ENCODE measurements at regions not wholly inside any gene's neighbourhood (a gene's known extent, or its start where the extent isn't known, plus 50 kb on each side); places are given as distances from the start of the nearest gene placed in this dataset.

- no peak for TF ChIP-seq RAD21 (IDR thresholded peaks at IDR 0.05; ENCODE audit: low read depth)
- no peak for TF ChIP-seq YY1 (IDR thresholded peaks at IDR 0.05; ENCODE audit: low read depth)
- TF ChIP-seq ZBTB7A (IDR thresholded peaks at IDR 0.05; ENCODE audit: low read depth) = no peak
- no peak for TF ChIP-seq REST (IDR thresholded peaks at IDR 0.05; ENCODE audit: low read depth)
- TF ChIP-seq NFIC (IDR thresholded peaks at IDR 0.05) = no peak
- no peak for TF ChIP-seq EGR1 (IDR thresholded peaks at IDR 0.05)
- no peak for TF ChIP-seq EP300 (IDR thresholded peaks at IDR 0.05; ENCODE audit: borderline replicate concordance)
- no peak for TF ChIP-seq CREB1 (IDR thresholded peaks at IDR 0.05; ENCODE audit: low read depth)
- no peak for TF ChIP-seq TAF1 (IDR thresholded peaks at IDR 0.05; ENCODE audit: low read depth)
- TF ChIP-seq USF1 (IDR thresholded peaks at IDR 0.05) = no peak
These were observed 92.5 kb downstream of the APIP start for GRCh38 chr11:34823639-34824038.

Measured in Ishikawa (cell line).